ENCODE measurements at regions not wholly inside any gene's neighbourhood (a gene's known extent, or its start where the extent isn't known, plus 50 kb on each side); places are given as distances from the start of the nearest gene placed in this dataset.

GRCh38 chr7:84631913-84632312 is 437.3 kb upstream of the SEMA3A start:
- no peak for DNase-seq (ENCODE audit: extremely low read depth, low read depth, low spot score)

GRCh38 chr7:84629640-84630318 is 435.2 kb upstream of the SEMA3A start:
- DNase-seq (ENCODE audit: extremely low read depth, low read depth, low spot score): no peak

GRCh38 chr7:84629216-84629615 is 434.6 kb upstream of the SEMA3A start:
- DNase-seq (ENCODE audit: extremely low read depth, low read depth, low spot score): no peak

GRCh38 chr7:84627250-84627649 is 432.7 kb upstream of the SEMA3A start:
- DNase-seq (ENCODE audit: extremely low read depth, low read depth, low spot score): no peak

- DNase-seq (ENCODE audit: extremely low read depth, low read depth, low spot score): no peak
Observed at GRCh38 chr7:84624927-84625326, 430.3 kb upstream of the SEMA3A start.

GRCh38 chr7:84624527-84624926 is 429.9 kb upstream of the SEMA3A start:
- no peak for DNase-seq (ENCODE audit: extremely low read depth, low read depth, low spot score)

GRCh38 chr7:84617265-84618030 is 422.9 kb upstream of the SEMA3A start:
- no peak for DNase-seq (ENCODE audit: extremely low read depth, low read depth, low spot score)

- peak; percentile 33 for DNase-seq (ENCODE audit: extremely low read depth, low read depth, low spot score)
Observed at GRCh38 chr7:84614821-84615501, 420.4 kb upstream of the SEMA3A start.

- no peak for DNase-seq (ENCODE audit: extremely low read depth, low read depth, low spot score)
Observed at GRCh38 chr7:84612981-84613681, 418.5 kb upstream of the SEMA3A start.

GRCh38 chr7:84611391-84611790 is 416.8 kb upstream of the SEMA3A start:
- DNase-seq (ENCODE audit: extremely low read depth, low read depth, low spot score): no peak

GRCh38 chr7:84610390-84610789 is 415.8 kb upstream of the SEMA3A start:
- no peak for DNase-seq (ENCODE audit: extremely low read depth, low read depth, low spot score)

- no peak for DNase-seq (ENCODE audit: extremely low read depth, low read depth, low spot score)
Observed at GRCh38 chr7:84605301-84605700, 410.7 kb upstream of the SEMA3A start.

GRCh38 chr7:84603545-84603944 is 409.0 kb upstream of the SEMA3A start:
- no peak for DNase-seq (ENCODE audit: extremely low read depth, low read depth, low spot score)

- no peak for DNase-seq (ENCODE audit: extremely low read depth, low read depth, low spot score)
Observed at GRCh38 chr7:84595026-84595425, 400.4 kb upstream of the SEMA3A start.

GRCh38 chr7:84591897-84592296 is 397.3 kb upstream of the SEMA3A start:
- DNase-seq (ENCODE audit: extremely low read depth, low read depth, low spot score): no peak

GRCh38 chr7:84589012-84589411 is 394.4 kb upstream of the SEMA3A start:
- no peak for DNase-seq (ENCODE audit: extremely low read depth, low read depth, low spot score)

- DNase-seq (ENCODE audit: extremely low read depth, low read depth, low spot score): no peak
Observed at GRCh38 chr7:84583331-84583730, 388.7 kb upstream of the SEMA3A start.

- no peak for DNase-seq (ENCODE audit: extremely low read depth, low read depth, low spot score)
Observed at GRCh38 chr7:84582747-84583146, 388.2 kb upstream of the SEMA3A start.

- no peak for DNase-seq (ENCODE audit: extremely low read depth, low read depth, low spot score)
Observed at GRCh38 chr7:84578825-84579224, 384.2 kb upstream of the SEMA3A start.

GRCh38 chr7:84568781-84569180 is 374.2 kb upstream of the SEMA3A start:
- no peak for DNase-seq (ENCODE audit: extremely low read depth, low read depth, low spot score)
